Breast epithelium (tissue), 3 donors: ENCODE measurements at regions not wholly inside any gene's neighbourhood (a gene's known extent, or its start where the extent isn't known, plus 50 kb on each side); places are given as distances from the start of the nearest gene placed in this dataset.

Experiments used
- CTCF ChIP-seq, 3 donors: fragments of 450-650 bp; IDR thresholded peaks; one replicate each; pipeline ENCODE4 v1.5.1; 2016 to 2017; ENCODE audit warnings: antibody characterized with exemption in 3 of 3, mild to moderate bottlenecking in 3 of 3, moderate library complexity in 3 of 3
- POLR2A ChIP-seq: fragments of 450-650 bp; IDR thresholded peaks from one replicate; pipeline ENCODE4 v1.6.1; 2016; ENCODE audit warnings: antibody characterized with exemption, mild to moderate bottlenecking, moderate library complexity
- POLR2AphosphoS5 ChIP-seq, 3 donors: sonication (generic); formaldehyde crosslinking; IDR thresholded peaks; one replicate each; pipeline ENCODE4 v1.6.1; 2017; ENCODE audit warnings: antibody characterized with exemption in 3 of 3

GRCh38 chr18:30121397-30121796 lies 921.1 kb downstream of the DSC3 start:
- TF ChIP-seq POLR2A, result no peak
- TF ChIP-seq CTCF (IDR thresholded peaks at IDR 0.05), result no peak
- no peak for TF ChIP-seq POLR2AphosphoS5 (IDR thresholded peaks at IDR 0.05)
